K562 (cell line): ENCODE measurements at regions not wholly inside any gene's neighbourhood (a gene's known extent, or its start where the extent isn't known, plus 50 kb on each side); places are given as distances from the start of the nearest gene placed in this dataset.

ENCODE experiments used
- ATAC-seq: fragments of 200-7000 bp; cut with Tn5 transposase; 3 replicates; pipeline ENCODE4 v1.9.1; 2020; ENCODE audit warnings: moderate library complexity
- BruUV-seq: library from RNA; stranded (reverse); fragments of 400-500 nt; replicated peaks from 2 replicates; lab custom pipeline; 2021; lab: Mats Ljungman, UMichigan
- CTCF ChIA-PET: fragments of 300-600 bp; formaldehyde crosslinking; extraction: SDS; loops from one replicate; lab custom pipeline; 2021; ENCODE audit warnings: low intra/inter-chr PET ratio; lab: Yijun Ruan, JAX
- POLR2A ChIA-PET: fragments of 300-600, 350-650 bp; sonication (Branson Sonifier 250); formaldehyde crosslinking; extraction: SDS; loops from one replicate; lab custom pipeline; 2021; ENCODE audit warnings: antibody characterized with exemption, inconsistent platforms; lab: Yijun Ruan, JAX
- DNase-seq, 4 experiments: peaks; one replicate each; pipeline versions ENCODE4 v3.0.0 to v3.0.0-alpha.2; 2011 to 2018; ENCODE audit warnings: low spot score in 3 of 4, mixed read lengths in 3 of 4; ENCODE audit errors: extremely low read depth in 1 of 4
- FAIRE-seq: peaks from 2 replicates; lab custom pipeline; 2011; peaks lifted over from hg19 to GRCh38; lab: Jason Lieb, UNC
- H2AFZ ChIP-seq: 2 replicates; pipeline ENCODE4 v1.6.0; 2011; ENCODE audit warnings: low read depth, low read length, control low read depth, inconsistent platforms
- H3K27ac ChIP-seq: fragments of 200-600 bp; 3 replicates; pipeline ENCODE4 v1.8.0; 2011; ENCODE audit warnings: low read depth, mild to moderate bottlenecking, control low read depth, inconsistent platforms, low read length, moderate library complexity, mixed read lengths; ENCODE audit errors: extremely low read depth
- H3K27me3 ChIP-seq, 2 experiments: fragments of 300-600 bp in 1 of 2; 2 replicates in 1 of 2; 3 replicates in 1 of 2; pipeline versions ENCODE4 v1.6.0 to v1.8.0; 2011; ENCODE audit warnings: inconsistent platforms in 2 of 2, low read length in 2 of 2, mild to moderate bottlenecking in 1 of 2, mixed read lengths in 1 of 2, moderate library complexity in 1 of 2; ENCODE audit not compliant: control insufficient read depth in 2 of 2, insufficient read depth in 2 of 2
- H3K36me3 ChIP-seq: fragments of 300-600 bp; 3 replicates; pipeline ENCODE4 v1.8.0; 2011; ENCODE audit warnings: mild to moderate bottlenecking, low read length, inconsistent platforms; ENCODE audit not compliant: control insufficient read depth, insufficient read depth
- H3K4me1 ChIP-seq, 2 experiments: fragments of 200-600 bp in 1 of 2; replicated peaks in 1 of 2; 2 replicates in 1 of 2; 3 replicates in 1 of 2; pipeline versions ENCODE4 v1.5.1 to v1.8.0; 2011; ENCODE audit warnings: inconsistent platforms in 2 of 2, low read length in 2 of 2, mild to moderate bottlenecking in 1 of 2, mixed read lengths in 1 of 2, moderate library complexity in 1 of 2; ENCODE audit not compliant: control insufficient read depth in 2 of 2, insufficient read depth in 2 of 2
- H3K4me2 ChIP-seq: 2 replicates; pipeline ENCODE4 v1.6.1; 2011; ENCODE audit warnings: low read length, control low read depth, inconsistent platforms, mixed read lengths; ENCODE audit not compliant: insufficient read depth
- H3K4me3 ChIP-seq: fragments of 200-600 bp; sonication (generic), shearing (Covaris generic); 2 replicates; pipeline ENCODE4 v1.5.1; 2016; ENCODE audit warnings: control low read depth, inconsistent platforms
- H3K79me2 ChIP-seq: fragments of 200-600 bp; 3 replicates; pipeline ENCODE4 v1.8.0; 2011; ENCODE audit warnings: low read length, inconsistent platforms; ENCODE audit not compliant: control insufficient read depth, insufficient read depth
- H3K9ac ChIP-seq, 2 experiments: 2 replicates each; pipeline versions ENCODE4 v1.6.0 to v1.6.1; 2011; ENCODE audit warnings: low read depth in 2 of 2, low read length in 2 of 2, control low read depth in 1 of 2, inconsistent platforms in 1 of 2, mild to moderate bottlenecking in 1 of 2, mixed read lengths in 1 of 2; ENCODE audit not compliant: insufficient read depth in 1 of 2
- H3K9me1 ChIP-seq: one replicate; pipeline ENCODE4 v1.6.0; 2011; ENCODE audit warnings: inconsistent platforms, mild to moderate bottlenecking, low read length, moderate library complexity; ENCODE audit not compliant: control insufficient read depth, insufficient read depth
- H3K9me3 ChIP-seq: replicated peaks from 2 replicates; pipeline ENCODE4 v1.5.1; 2011; ENCODE audit warnings: low read depth, low read length, inconsistent platforms; ENCODE audit not compliant: control insufficient read depth, insufficient read depth
- H4K20me1 ChIP-seq: replicated peaks from 2 replicates; pipeline ENCODE4 v1.6.1; 2011; ENCODE audit warnings: low read length, inconsistent platforms, mixed read lengths; ENCODE audit not compliant: control insufficient read depth, insufficient read depth
- C11orf30 ChIP-seq: fragments of 450-650 bp; IDR thresholded peaks from 2 replicates; pipeline ENCODE4 v1.6.1; 2016; ENCODE audit warnings: low read depth, mild to moderate bottlenecking
- CAMTA2 ChIP-seq: fragments of 250-450 bp; sonication (Bioruptor Pico); conservative IDR thresholded peaks from 2 replicates; pipeline ENCODE4 v1.5.1; 2022
- MAFG ChIP-seq: fragments of 450-650 bp; conservative IDR thresholded peaks from 2 replicates; pipeline ENCODE4 v1.6.1; 2016; ENCODE audit warnings: missing genetic modification characterization, missing compliant biosample characterization
- POLR2A ChIP-seq: fragments of 450-650 bp; conservative IDR thresholded peaks from 2 replicates; pipeline ENCODE4 v1.6.1; 2016
- TAF7 ChIP-seq: fragments of 450-650 bp; IDR thresholded peaks from 2 replicates; pipeline ENCODE4 v1.6.1; 2016; ENCODE audit warnings: missing genetic modification characterization, missing compliant biosample characterization
- TEAD4 ChIP-seq, 2 experiments: sonication (generic) in 1 of 2; formaldehyde crosslinking in 1 of 2; IDR thresholded peaks; 2 replicates each; pipeline versions ENCODE4 v1.6.1 to v1.8.0; 2012 to 2022; ENCODE audit warnings: borderline replicate concordance in 1 of 2, inconsistent platforms in 1 of 2, low read length in 1 of 2, mild to moderate bottlenecking in 1 of 2, missing genetic modification reagents in 1 of 2
- ZNF316 ChIP-seq: fragments of 450-650 bp; IDR thresholded peaks from 2 replicates; pipeline ENCODE4 v1.6.1; 2016
- ZNF436 ChIP-seq: fragments of 250-450, 450-650 bp; sonication (Bioruptor Pico); formaldehyde crosslinking; IDR thresholded peaks from 2 replicates; pipeline ENCODE4 v1.7.0; 2020; ENCODE audit warnings: mild to moderate bottlenecking
- WGBS: fragments of 100-300 bp; shearing (Covaris generic); methylation state at CpG from one replicate; pipeline ENCODE4 v1.1.6; 2016; ENCODE audit warnings: low coverage, mixed read lengths; ENCODE audit not compliant: insufficient coverage; ENCODE audit errors: missing lambda C conversion rate; 5-methylcytosine and 5-hydroxymethylcytosine counted together
- in situ Hi-C: fragments of 300-500 bp; cut with MboI; formaldehyde crosslinking; loops from 4 replicates; pipeline ENCODE4 v1.15.0; 2018; ENCODE audit warnings: inconsistent platforms, mixed read lengths
- intact Hi-C: fragments of 100-400 bp; cut with micrococcal nuclease; formaldehyde crosslinking; loops from 2 replicates; pipeline ENCODE4 v1.14.2; 2022

DNA sequence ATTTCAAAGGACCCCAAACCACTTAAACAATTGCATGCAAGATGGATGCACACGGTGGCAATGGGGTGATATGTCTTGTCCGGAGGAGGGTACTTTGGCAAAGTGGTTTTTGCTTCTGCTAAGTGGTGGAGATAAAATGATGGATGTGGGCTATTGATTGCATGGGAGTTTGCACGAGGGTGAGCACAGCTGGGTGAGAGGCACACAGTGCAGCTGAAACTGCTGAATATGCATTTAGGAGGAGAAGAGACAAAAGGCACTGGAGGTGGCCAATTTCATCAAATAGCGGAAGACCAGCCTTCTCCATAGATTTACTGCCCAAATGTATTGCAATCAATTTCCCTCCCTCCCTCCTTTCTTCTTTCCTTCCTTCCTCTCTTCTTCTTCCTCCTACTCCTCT, 414.4 kb upstream of the EEF2KMT start:
- FAIRE-seq, result no peak
- no peak for ATAC-seq
- DNase-seq, result no peak
- BruUV-seq, result no TSS peak
- Histone ChIP-seq H3K27me3 (peaks cover 0 to 10% of the 10 kb centered on the region in 2 experiments; a peak in 2 of 5 replicates), H3K9me3 (no peaks in the 10 kb centered on the region), H3K36me3 (no peaks in the 10 kb centered on the region), H3K4me1 (no peaks in the 10 kb centered on the region; a peak in 1 of 5 replicates), H3K27ac (no peak overlapping the region), H3K79me2 (no peaks in the 10 kb centered on the region), H3K4me2 (no peak overlapping the region), H3K4me3 (no peak overlapping the region), H4K20me1 (no peaks in the 10 kb centered on the region), H2AFZ (no peak overlapping the region), H3K9ac (no peak overlapping the region), H3K9me1 (no peaks in the 10 kb centered on the region)
- POLR2A ChIA-PET, result no interaction called here
- WGBS, result 2% methylated on average over 4 of the region's 4 CpGs
- no peak for TF ChIP-seq ZNF436 (CRISPR knock-in tag)
- no peak for TF ChIP-seq CAMTA2 (CRISPR knock-in tag)
- no peak for TF ChIP-seq TAF7 (tag)
- TF ChIP-seq POLR2A, result no peak
- TF ChIP-seq TEAD4 (IDR thresholded peaks at IDR 0.05; ENCODE audit: low read length), result no peak
- no peak for TF ChIP-seq TEAD4 (CRISPR knock-in tag; IDR thresholded peaks at IDR 0.05; ENCODE audit: borderline replicate concordance)
- peak; percentile 51 for TF ChIP-seq ZNF316
- 0 out of 2 replicates have a peak, but pooled peaks have one; percentile 18 for TF ChIP-seq C11orf30
- TF ChIP-seq MAFG (tag), result peak; percentile 55
- in situ Hi-C loops, result no loop called here
- CTCF ChIA-PET, result no interaction called here
- intact Hi-C loops, result no loop called here
